ENCODE measurements at regions not wholly inside any gene's neighbourhood (a gene's known extent, or its start where the extent isn't known, plus 50 kb on each side); places are given as distances from the start of the nearest gene placed in this dataset.

DNA sequence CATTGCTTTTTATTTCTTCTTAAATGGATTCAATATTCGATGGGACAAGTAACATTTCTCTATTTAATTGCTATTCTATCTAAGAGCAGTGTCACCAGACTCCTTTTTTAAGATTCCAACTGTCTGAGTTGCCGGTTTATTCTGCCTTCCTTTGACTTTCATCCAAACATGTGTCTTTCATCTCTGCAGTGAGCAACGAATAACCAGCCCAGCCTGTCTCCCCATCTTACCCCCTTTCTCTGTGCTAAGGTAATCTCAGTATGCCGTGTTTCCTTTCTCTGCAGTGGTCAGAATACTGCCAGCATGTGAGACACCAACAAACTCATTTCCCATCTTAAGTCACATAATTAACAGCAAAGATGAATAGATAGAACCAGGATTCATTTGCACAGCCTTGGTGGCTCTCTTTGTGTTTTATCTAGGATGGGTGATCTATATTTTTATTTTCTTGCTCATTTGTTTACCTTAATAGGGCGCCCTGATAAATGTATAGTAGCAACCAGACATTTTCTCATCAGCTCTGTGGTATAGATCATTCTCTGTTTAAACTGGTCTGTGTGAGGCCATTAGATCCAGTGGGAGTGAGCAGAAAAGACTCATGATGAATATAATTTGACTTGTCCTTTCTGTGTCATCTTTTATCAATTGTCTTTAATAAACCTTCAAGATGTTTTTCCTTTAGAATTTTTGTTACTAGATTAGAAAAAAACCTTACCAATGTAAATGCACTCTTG is 394.8 kb upstream of the IGFBP7 start:
- no peak overlapping the region for H3K27ac ChIP-seq
- TF ChIP-seq POLR2A (IDR thresholded peaks at IDR 0.05) (no peak), EP300 (IDR thresholded peaks at IDR 0.05) (no peak), CTCF (IDR thresholded peaks at IDR 0.05) (no peak)
- no peaks in the 10 kb centered on the region for H3K36me3 ChIP-seq
- DNase-seq: no peak
- no peaks in the 10 kb centered on the region for H3K4me1 ChIP-seq (ENCODE audit: insufficient read depth)
- 9 to 17% (median 13%) methylated on average over 5 of the region's 5 CpGs for WGBS, 3 donors
- no peak overlapping the region for H3K4me3 ChIP-seq
- intact Hi-C loops (cut with DNase I): no loop called here
- H3K27me3 ChIP-seq: no peaks in the 10 kb centered on the region
- H3K9me3 ChIP-seq: no peaks in the 10 kb centered on the region

- H3K4me1 ChIP-seq (ENCODE audit: insufficient read depth): no peaks in the 10 kb centered on the region
- 22 to 42% (median 29%) methylated on average over 3 of the region's 3 CpGs for WGBS, 3 donors
- no peaks in the 10 kb centered on the region for H3K9me3 ChIP-seq
- H3K27me3 ChIP-seq: no peaks in the 10 kb centered on the region
- no peak overlapping the region for H3K27ac ChIP-seq
- TF ChIP-seq EP300 (IDR thresholded peaks at IDR 0.05) (no peak), CTCF (IDR thresholded peaks at IDR 0.05) (no peak), POLR2A (IDR thresholded peaks at IDR 0.05) (no peak)
- no peak for DNase-seq
- intact Hi-C loops (cut with DNase I): no loop called here
- H3K4me3 ChIP-seq: no peak overlapping the region
- no peaks in the 10 kb centered on the region for H3K36me3 ChIP-seq
Measured at GRCh38 chr4:57504139-57504538, 394.0 kb upstream of the IGFBP7 start.

- no peaks in the 10 kb centered on the region for H3K9me3 ChIP-seq
- WGBS, 3 donors: 20 to 24% (median 21%) methylated on average over 4 of the region's 4 CpGs
- H3K27ac ChIP-seq: no peak overlapping the region
- intact Hi-C loops (cut with DNase I): no loop called here
- H3K36me3 ChIP-seq: no peaks in the 10 kb centered on the region
- H3K4me3 ChIP-seq: no peak overlapping the region
- no peak for DNase-seq
- TF ChIP-seq EP300 (IDR thresholded peaks at IDR 0.05) (no peak), POLR2A (IDR thresholded peaks at IDR 0.05) (no peak), CTCF (IDR thresholded peaks at IDR 0.05) (no peak)
- H3K27me3 ChIP-seq: no peaks in the 10 kb centered on the region
- H3K4me1 ChIP-seq (ENCODE audit: insufficient read depth): no peaks in the 10 kb centered on the region
Measured at GRCh38 chr4:57501720-57502119, 391.5 kb upstream of the IGFBP7 start.

GRCh38 chr4:57499786-57500185 is 389.6 kb upstream of the IGFBP7 start:
- 78 to 87% (median 78%) methylated on average over 6 of the region's 6 CpGs for WGBS, 3 donors
- H3K27ac ChIP-seq: no peak overlapping the region

More at GRCh38 chr4:57499786-57500185, 389.6 kb upstream of the IGFBP7 start:
- H3K4me3 ChIP-seq: no peak overlapping the region
- H3K36me3 ChIP-seq: no peaks in the 10 kb centered on the region
- no peaks in the 10 kb centered on the region for H3K9me3 ChIP-seq
- no peak for DNase-seq
- intact Hi-C loops (cut with DNase I): no loop called here
- H3K27me3 ChIP-seq: no peaks in the 10 kb centered on the region
- TF ChIP-seq CTCF (IDR thresholded peaks at IDR 0.05) (no peak), POLR2A (IDR thresholded peaks at IDR 0.05) (no peak), EP300 (IDR thresholded peaks at IDR 0.05) (no peak)
- H3K4me1 ChIP-seq (ENCODE audit: insufficient read depth): no peaks in the 10 kb centered on the region
